GM18870 (cell line): ENCODE measurements at regions not wholly inside any gene's neighbourhood (a gene's known extent, or its start where the extent isn't known, plus 50 kb on each side); places are given as distances from the start of the nearest gene placed in this dataset.

Source experiments
- ATAC-seq: cut with Tn5 transposase; IDR thresholded peaks from one replicate; pipeline ENCODE4 v1.9.1; 2021; ENCODE audit warnings: moderate library complexity; ENCODE audit not compliant: unreplicated experiment

- no peak for ATAC-seq
These were observed 98.9 kb downstream of the HDGFL1 start for GRCh38 chr6:22668307-22668706.

DNA sequence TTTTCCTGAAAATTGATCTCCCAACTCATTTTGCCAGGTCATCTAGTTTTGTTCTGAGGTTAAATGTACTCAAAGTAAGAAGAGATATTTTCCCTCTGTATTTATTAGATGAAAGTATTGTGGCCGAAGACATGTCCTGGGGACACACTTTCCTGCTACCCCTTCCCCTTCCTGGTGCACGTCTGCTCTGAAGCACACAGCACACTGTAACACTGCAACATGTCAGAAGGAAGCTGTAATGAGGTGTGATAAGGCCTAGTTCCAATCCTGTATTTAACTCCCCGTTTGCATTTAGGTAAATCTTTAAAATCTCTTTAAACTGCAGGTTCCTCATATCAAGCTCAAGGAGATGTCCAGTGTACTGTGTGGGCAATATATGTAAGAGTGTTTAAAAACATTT is 99.4 kb downstream of the HDGFL1 start:
- no peak for ATAC-seq

DNA sequence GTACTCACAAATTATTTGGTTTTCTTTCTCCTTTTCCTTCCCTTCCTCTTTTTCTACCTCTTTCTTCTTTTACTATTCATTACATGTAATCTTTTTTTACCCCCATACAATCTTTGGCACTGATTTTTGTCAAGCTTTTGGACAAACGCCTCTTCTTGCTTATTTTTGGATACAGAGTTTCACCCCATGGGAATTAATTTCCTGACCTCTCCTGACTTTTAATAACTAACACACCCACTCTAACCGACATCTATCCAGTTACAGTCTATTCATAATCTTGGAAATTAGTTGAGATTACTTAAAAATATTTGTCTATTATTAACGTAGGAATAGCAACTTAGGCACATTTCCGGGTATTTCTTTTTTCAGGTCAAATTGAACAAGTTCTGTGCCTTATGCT is 101.2 kb downstream of the HDGFL1 start:
- ATAC-seq: no peak

DNA sequence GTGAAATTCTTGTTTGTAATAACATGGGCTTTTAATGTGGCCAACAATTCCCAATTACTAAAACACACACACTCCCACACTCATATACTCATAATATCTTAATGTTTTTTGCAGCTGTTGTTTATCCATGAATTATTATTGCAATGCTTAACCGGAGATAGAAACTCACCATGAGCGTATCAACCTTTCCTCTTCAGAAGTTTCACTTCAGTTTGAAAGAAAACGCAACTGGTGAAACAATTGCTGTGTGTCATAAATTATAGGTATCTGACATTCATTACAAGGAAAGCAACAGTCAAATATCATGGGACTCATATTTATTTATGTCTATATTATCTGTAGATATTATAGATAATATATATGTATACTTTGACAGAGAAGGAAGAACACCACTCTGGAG is 104.1 kb downstream of the HDGFL1 start:
- no peak for ATAC-seq

GRCh38 chr6:22680950-22681349 is 111.6 kb downstream of the HDGFL1 start:
- ATAC-seq: no peak

DNA sequence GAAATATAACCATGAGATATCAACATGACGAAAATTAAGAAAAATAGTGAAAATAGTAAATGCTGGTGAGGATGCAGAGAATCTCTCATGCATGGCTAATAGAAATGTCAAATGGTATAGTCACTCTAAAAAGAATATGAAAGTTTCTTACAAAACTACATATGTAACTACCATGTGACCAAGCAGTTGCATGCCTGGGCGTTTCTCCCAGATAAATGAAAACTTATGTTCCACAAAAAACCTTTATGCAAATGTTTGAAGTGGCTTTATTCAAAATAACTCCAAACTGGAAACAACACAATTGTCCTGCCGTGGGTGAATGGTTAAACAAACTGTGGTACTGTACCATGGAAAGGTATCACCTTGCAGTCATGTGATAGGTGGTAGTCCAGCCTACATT is 112.4 kb downstream of the HDGFL1 start:
- ATAC-seq: no peak

- ATAC-seq: no peak
These were observed 113.6 kb downstream of the HDGFL1 start for GRCh38 chr6:22682979-22683378.

DNA sequence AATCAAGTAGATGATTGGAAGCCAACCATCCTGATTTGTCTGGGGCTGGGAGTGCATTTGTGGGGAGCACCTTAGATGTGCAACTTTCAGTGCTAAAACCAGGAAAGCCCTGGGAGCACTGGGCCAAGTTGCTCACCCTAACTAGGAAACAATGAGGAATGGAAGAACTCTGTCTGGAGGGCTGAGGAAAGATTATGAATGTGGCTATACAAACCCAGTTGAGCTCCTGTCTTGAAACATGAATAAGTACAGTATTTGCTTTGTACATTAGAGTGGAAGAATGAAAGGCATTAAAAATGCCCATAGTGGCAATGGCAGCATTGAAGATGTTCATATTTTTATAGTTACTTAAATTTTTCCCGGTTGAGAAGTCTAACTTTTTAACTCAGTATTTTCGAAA is 121.1 kb downstream of the HDGFL1 start:
- no peak for ATAC-seq

- no peak for ATAC-seq
These were observed 124.8 kb downstream of the HDGFL1 start for GRCh38 chr6:22694092-22694724.

DNA sequence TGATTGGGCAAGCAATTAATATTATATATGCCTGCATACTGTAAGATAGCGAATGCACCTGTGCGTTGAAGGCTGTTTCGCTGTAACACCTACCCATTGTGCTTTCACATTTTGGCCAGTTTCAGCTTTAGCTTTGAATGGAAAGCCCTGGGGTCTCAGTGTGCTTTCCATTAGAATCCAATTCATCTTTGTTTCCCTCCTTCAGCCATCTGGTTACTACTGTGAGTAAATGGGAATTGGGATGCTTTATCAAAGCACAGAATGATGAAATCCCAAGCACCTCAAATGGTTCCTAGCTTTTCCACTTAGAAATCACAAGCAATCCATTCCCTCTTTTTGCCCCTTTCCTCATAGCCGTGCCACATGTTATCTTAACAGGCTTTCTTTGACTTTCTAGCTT is 127.1 kb downstream of the HDGFL1 start:
- no peak for ATAC-seq

GRCh38 chr6:22697306-22697705 is 127.9 kb downstream of the HDGFL1 start:
- ATAC-seq: no peak

DNA sequence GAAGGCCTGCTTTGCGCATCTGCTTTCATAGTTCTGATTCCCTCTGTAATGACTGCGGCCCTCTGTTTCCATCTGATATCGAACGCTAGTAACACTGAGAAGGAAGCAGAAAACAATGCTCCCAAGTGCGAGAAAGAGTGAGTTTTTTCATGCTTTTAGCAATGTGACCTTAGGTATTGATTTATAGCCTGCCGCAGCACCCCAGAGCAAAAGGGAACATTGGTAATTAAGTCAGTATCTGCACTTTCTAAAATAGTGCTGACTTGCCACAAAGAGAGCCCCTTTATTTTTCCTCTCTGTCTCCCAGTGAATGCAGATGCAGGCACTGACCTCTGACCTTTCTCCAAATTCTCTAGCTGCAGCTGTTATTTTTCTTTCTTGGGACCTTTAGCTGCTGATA is 129.8 kb downstream of the HDGFL1 start:
- no peak for ATAC-seq

- no peak for ATAC-seq
These were observed 137.3 kb downstream of the HDGFL1 start for GRCh38 chr6:22706651-22707050.

GRCh38 chr6:22708469-22708868 is 139.1 kb downstream of the HDGFL1 start:
- no peak for ATAC-seq

DNA sequence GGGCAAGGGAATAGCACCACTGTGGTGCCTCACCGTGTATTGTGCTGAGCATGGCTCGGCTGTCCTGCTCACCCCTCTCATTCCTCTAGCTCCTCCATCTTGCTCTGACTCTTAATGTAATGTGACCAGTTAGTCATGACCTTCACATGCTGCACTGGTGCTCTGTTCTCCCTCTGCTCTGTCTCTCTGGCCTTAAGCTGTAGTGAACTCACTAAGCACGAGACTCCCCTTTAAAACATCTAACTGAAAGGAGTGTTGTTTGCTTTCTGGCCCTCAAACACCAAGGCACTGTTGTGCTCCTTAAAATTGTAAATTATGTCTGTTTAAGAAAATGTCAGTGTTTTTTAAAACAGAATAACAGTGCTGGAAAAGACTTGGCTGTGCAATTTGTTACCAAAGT is 140.4 kb downstream of the HDGFL1 start:
- ATAC-seq: no peak

DNA sequence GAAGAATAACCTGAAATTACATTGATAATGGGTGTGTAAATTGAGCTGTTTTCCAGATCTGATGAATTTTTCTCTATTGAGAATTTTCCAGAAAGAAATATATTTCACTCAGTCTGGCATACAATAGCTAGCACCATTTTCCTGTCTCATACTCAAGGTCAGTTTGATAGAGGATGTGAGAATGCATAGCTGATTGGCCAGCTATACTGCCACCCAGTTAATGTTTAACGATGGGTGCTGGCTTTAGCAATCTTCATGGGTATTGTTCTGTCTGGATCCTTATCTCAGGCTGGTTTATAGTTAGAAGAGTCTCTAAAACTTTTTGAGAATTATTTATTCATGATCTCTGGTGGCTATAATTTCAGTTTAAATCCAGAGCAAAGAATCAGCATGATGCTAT is 147.4 kb downstream of the HDGFL1 start:
- peak; percentile 91 for ATAC-seq

GRCh38 chr6:22717915-22718314 is 148.5 kb downstream of the HDGFL1 start:
- ATAC-seq: no peak

DNA sequence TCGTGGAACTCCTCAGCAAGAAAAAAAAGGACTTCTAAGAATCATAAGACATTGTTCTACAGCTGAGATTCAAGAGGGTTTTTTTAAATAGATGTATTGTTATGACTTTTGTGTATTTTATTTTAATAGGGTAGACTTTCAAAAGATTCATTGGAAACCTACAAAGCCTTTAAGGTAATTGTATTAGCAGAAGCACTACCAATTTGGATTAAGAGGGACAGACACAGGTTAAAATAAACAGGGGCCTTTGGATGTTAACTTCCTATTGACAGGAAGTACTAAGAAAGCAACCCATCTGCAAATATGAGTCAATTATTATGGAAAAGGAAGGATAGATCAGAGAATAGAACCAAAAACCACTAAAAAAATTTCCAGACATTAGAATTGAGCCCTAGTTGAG is 153.5 kb downstream of the HDGFL1 start:
- ATAC-seq: no peak

DNA sequence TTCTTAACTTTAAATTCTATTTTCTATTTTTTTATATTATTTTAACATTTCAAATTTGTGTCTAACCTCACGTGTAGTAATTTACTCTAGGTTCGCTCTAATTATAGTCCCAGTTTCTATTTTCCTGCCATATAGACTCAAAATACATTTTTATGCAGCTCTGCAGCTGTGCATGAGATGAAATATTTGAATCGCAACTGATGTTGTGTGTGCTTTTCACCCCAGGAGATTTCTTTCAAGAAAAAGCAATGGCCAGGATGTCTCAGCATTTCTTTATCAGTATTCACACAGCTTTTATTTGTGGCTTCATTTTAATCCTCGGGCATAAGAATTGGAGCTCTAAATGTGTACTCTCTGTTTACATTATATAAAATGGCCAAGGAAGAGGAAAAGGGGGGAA is 157.6 kb downstream of the HDGFL1 start:
- no peak for ATAC-seq

- ATAC-seq: no peak
These were observed 158.3 kb downstream of the HDGFL1 start for GRCh38 chr6:22727710-22728109.

DNA sequence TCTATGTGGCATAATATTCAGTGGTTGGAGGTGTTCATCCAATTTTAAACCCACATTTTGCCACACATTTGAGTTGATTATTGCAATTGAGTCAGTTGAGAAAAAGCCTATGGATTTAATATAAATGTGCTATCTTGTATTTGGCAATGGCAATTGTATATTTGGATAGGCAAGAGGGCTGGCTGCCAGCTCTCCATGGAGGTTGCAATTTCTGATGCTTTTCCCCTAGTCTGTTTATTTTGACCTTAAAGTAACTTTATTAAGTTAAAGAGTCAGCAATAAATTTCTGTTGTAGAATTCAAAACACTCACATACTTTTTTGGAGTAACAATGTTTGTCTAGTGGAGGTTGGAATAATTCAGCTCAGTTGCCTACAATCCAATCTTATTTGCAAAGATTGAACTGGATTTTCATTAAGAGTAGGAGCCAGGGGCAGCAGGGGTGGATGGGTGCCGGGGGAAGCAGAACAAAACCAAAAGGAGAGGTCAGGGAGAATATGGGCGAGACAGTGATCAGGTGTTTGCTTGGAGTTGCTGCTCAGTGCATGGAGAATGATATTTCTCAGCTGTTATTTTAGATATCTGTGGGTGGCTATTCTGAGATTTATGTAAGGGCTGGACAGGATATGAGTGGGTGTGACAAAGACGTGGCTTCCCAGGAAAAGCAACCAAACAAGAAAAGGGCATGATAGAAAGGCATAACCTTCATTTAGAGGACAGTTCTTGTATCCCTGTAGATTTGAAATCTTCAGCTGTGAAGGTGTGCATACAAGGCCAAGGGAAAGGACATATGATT is 163.0 kb downstream of the HDGFL1 start:
- no peak for ATAC-seq

- no peak for ATAC-seq
These were observed 167.4 kb downstream of the HDGFL1 start for GRCh38 chr6:22736740-22737139.

- no peak for ATAC-seq
These were observed 168.0 kb downstream of the HDGFL1 start for GRCh38 chr6:22737331-22737730.
